K562 (cell line): ENCODE measurements at regions not wholly inside any gene's neighbourhood (a gene's known extent, or its start where the extent isn't known, plus 50 kb on each side); places are given as distances from the start of the nearest gene placed in this dataset.
A peak's percentile ranks its signal among the peaks of the same experiment; 100 is the strongest.

ENCODE experiments used
- ATAC-seq: fragments of 200-7000 bp; cut with Tn5 transposase; 3 replicates; pipeline ENCODE4 v1.9.1; 2020; ENCODE audit warnings: moderate library complexity
- BruUV-seq: library from RNA; stranded (reverse); fragments of 400-500 nt; replicated peaks from 2 replicates; lab custom pipeline; 2021; lab: Mats Ljungman, UMichigan
- CTCF ChIA-PET: fragments of 300-600 bp; formaldehyde crosslinking; extraction: SDS; loops from one replicate; lab custom pipeline; 2021; ENCODE audit warnings: low intra/inter-chr PET ratio; lab: Yijun Ruan, JAX
- POLR2A ChIA-PET: fragments of 300-600, 350-650 bp; sonication (Branson Sonifier 250); formaldehyde crosslinking; extraction: SDS; loops from one replicate; lab custom pipeline; 2021; ENCODE audit warnings: antibody characterized with exemption, inconsistent platforms; lab: Yijun Ruan, JAX
- DNase-seq, 4 experiments: peaks; one replicate each; pipeline versions ENCODE4 v3.0.0 to v3.0.0-alpha.2; 2011 to 2018; ENCODE audit warnings: low spot score in 3 of 4, mixed read lengths in 3 of 4; ENCODE audit errors: extremely low read depth in 1 of 4
- FAIRE-seq: peaks from 2 replicates; lab custom pipeline; 2011; peaks lifted over from hg19 to GRCh38; lab: Jason Lieb, UNC
- H2AFZ ChIP-seq: 2 replicates; pipeline ENCODE4 v1.6.0; 2011; ENCODE audit warnings: low read depth, low read length, control low read depth, inconsistent platforms
- H3K27ac ChIP-seq: fragments of 200-600 bp; 3 replicates; pipeline ENCODE4 v1.8.0; 2011; ENCODE audit warnings: low read depth, mild to moderate bottlenecking, control low read depth, inconsistent platforms, low read length, moderate library complexity, mixed read lengths; ENCODE audit errors: extremely low read depth
- H3K27me3 ChIP-seq, 2 experiments: fragments of 300-600 bp in 1 of 2; 2 replicates in 1 of 2; 3 replicates in 1 of 2; pipeline versions ENCODE4 v1.6.0 to v1.8.0; 2011; ENCODE audit warnings: inconsistent platforms in 2 of 2, low read length in 2 of 2, mild to moderate bottlenecking in 1 of 2, mixed read lengths in 1 of 2, moderate library complexity in 1 of 2; ENCODE audit not compliant: control insufficient read depth in 2 of 2, insufficient read depth in 2 of 2
- H3K36me3 ChIP-seq: fragments of 300-600 bp; 3 replicates; pipeline ENCODE4 v1.8.0; 2011; ENCODE audit warnings: mild to moderate bottlenecking, low read length, inconsistent platforms; ENCODE audit not compliant: control insufficient read depth, insufficient read depth
- H3K4me1 ChIP-seq, 2 experiments: fragments of 200-600 bp in 1 of 2; replicated peaks in 1 of 2; 2 replicates in 1 of 2; 3 replicates in 1 of 2; pipeline versions ENCODE4 v1.5.1 to v1.8.0; 2011; ENCODE audit warnings: inconsistent platforms in 2 of 2, low read length in 2 of 2, mild to moderate bottlenecking in 1 of 2, mixed read lengths in 1 of 2, moderate library complexity in 1 of 2; ENCODE audit not compliant: control insufficient read depth in 2 of 2, insufficient read depth in 2 of 2
- H3K4me2 ChIP-seq: 2 replicates; pipeline ENCODE4 v1.6.1; 2011; ENCODE audit warnings: low read length, control low read depth, inconsistent platforms, mixed read lengths; ENCODE audit not compliant: insufficient read depth
- H3K4me3 ChIP-seq: fragments of 200-600 bp; sonication (generic), shearing (Covaris generic); 2 replicates; pipeline ENCODE4 v1.5.1; 2016; ENCODE audit warnings: control low read depth, inconsistent platforms
- H3K79me2 ChIP-seq: fragments of 200-600 bp; 3 replicates; pipeline ENCODE4 v1.8.0; 2011; ENCODE audit warnings: low read length, inconsistent platforms; ENCODE audit not compliant: control insufficient read depth, insufficient read depth
- H3K9ac ChIP-seq, 2 experiments: 2 replicates each; pipeline versions ENCODE4 v1.6.0 to v1.6.1; 2011; ENCODE audit warnings: low read depth in 2 of 2, low read length in 2 of 2, control low read depth in 1 of 2, inconsistent platforms in 1 of 2, mild to moderate bottlenecking in 1 of 2, mixed read lengths in 1 of 2; ENCODE audit not compliant: insufficient read depth in 1 of 2
- H3K9me1 ChIP-seq: one replicate; pipeline ENCODE4 v1.6.0; 2011; ENCODE audit warnings: inconsistent platforms, mild to moderate bottlenecking, low read length, moderate library complexity; ENCODE audit not compliant: control insufficient read depth, insufficient read depth
- H3K9me3 ChIP-seq: replicated peaks from 2 replicates; pipeline ENCODE4 v1.5.1; 2011; ENCODE audit warnings: low read depth, low read length, inconsistent platforms; ENCODE audit not compliant: control insufficient read depth, insufficient read depth
- H4K20me1 ChIP-seq: replicated peaks from 2 replicates; pipeline ENCODE4 v1.6.1; 2011; ENCODE audit warnings: low read length, inconsistent platforms, mixed read lengths; ENCODE audit not compliant: control insufficient read depth, insufficient read depth
- ADNP ChIP-seq: fragments of 200-800 bp; sonication (Bioruptor generic); IDR thresholded peaks from 2 replicates; pipeline ENCODE4 v1.6.1; 2016; ENCODE audit warnings: missing genetic modification characterization, missing compliant biosample characterization
- ARID1B ChIP-seq: fragments of 450-650 bp; IDR thresholded peaks from 2 replicates; pipeline ENCODE4 v1.6.1; 2016; ENCODE audit warnings: antibody characterized with exemption, mild to moderate bottlenecking, inconsistent platforms
- ARNT ChIP-seq, 2 experiments: fragments of 450-650 bp; IDR thresholded peaks; 2 replicates each; pipeline ENCODE4 v1.6.1; 2016; ENCODE audit warnings: mild to moderate bottlenecking in 1 of 2
- CBFA2T3 ChIP-seq: fragments of 450-650 bp; IDR thresholded peaks from 2 replicates; pipeline ENCODE4 v1.6.1; 2017
- CREM ChIP-seq: IDR thresholded peaks from 2 replicates; pipeline ENCODE4 v1.6.1; 2014; ENCODE audit warnings: antibody characterized with exemption, low read depth
- ELF4 ChIP-seq: fragments of 450-650 bp; formaldehyde crosslinking; IDR thresholded peaks from 2 replicates; pipeline ENCODE4 v1.4.0; 2022; ENCODE audit warnings: missing genetic modification characterization
- EWSR1 ChIP-seq: fragments of 450-650 bp; IDR thresholded peaks from 2 replicates; pipeline ENCODE4 v1.6.1; 2018; ENCODE audit warnings: borderline replicate concordance, mild to moderate bottlenecking, low read depth, moderate library complexity; ENCODE audit not compliant: partially characterized antibody
- FOXA3 ChIP-seq, 2 experiments: fragments of 450-650 bp in 1 of 2; sonication (generic) in 1 of 2; formaldehyde crosslinking; IDR thresholded peaks in 1 of 2; conservative IDR thresholded peaks in 1 of 2; 2 replicates each; pipeline versions ENCODE4 v1.4.0 to v1.8.0; 2020 to 2022; ENCODE audit warnings: mild to moderate bottlenecking in 2 of 2, missing genetic modification reagents in 1 of 2
- FOXJ2 ChIP-seq: fragments of 200-800 bp; sonication (Bioruptor generic); IDR thresholded peaks from 2 replicates; pipeline ENCODE4 v1.6.1; 2016; ENCODE audit warnings: missing genetic modification characterization, missing compliant biosample characterization
- KDM1A ChIP-seq, 2 experiments: fragments of 450-650 bp; IDR thresholded peaks; 2 replicates each; pipeline ENCODE4 v1.6.1; 2016; ENCODE audit warnings: mild to moderate bottlenecking in 2 of 2
- MAFG ChIP-seq: fragments of 450-650 bp; conservative IDR thresholded peaks from 2 replicates; pipeline ENCODE4 v1.6.1; 2016; ENCODE audit warnings: missing genetic modification characterization, missing compliant biosample characterization
- RCOR1 ChIP-seq, 2 experiments: IDR thresholded peaks; 2 replicates each; pipeline ENCODE4 v1.6.1; 2012; ENCODE audit warnings: low read depth in 2 of 2, low read length in 2 of 2, borderline replicate concordance in 1 of 2, improper control_type of control experiment in 1 of 2
- SAFB2 ChIP-seq: fragments of 200-400 bp; formaldehyde crosslinking; IDR thresholded peaks from 2 replicates; pipeline ENCODE4 v1.6.1; 2018; ENCODE audit warnings: borderline replicate concordance, low read length, low read depth, moderate library complexity; ENCODE audit not compliant: severe bottlenecking
- SMARCC2 ChIP-seq: fragments of 450-650 bp; IDR thresholded peaks from 2 replicates; pipeline ENCODE4 v1.6.1; 2017; ENCODE audit warnings: antibody characterized with exemption, moderate library complexity, mild to moderate bottlenecking, low read depth
- TAL1 ChIP-seq: fragments of 450-650 bp; IDR thresholded peaks from 2 replicates; pipeline ENCODE4 v1.6.1; 2016; ENCODE audit warnings: mild to moderate bottlenecking
- TCF3 ChIP-seq: sonication (generic); formaldehyde crosslinking; IDR thresholded peaks from 2 replicates; pipeline ENCODE4 v1.4.0; 2020; ENCODE audit warnings: mild to moderate bottlenecking, missing genetic modification reagents
- YBX1 ChIP-seq: fragments of 450-650 bp; IDR thresholded peaks from 2 replicates; pipeline ENCODE4 v1.7.1; 2016; ENCODE audit warnings: mild to moderate bottlenecking
- ZFP1 ChIP-seq: fragments of 450-650 bp; formaldehyde crosslinking; IDR thresholded peaks from 2 replicates; pipeline ENCODE4 v1.4.0; 2020; ENCODE audit warnings: mild to moderate bottlenecking, mixed read lengths
- ZNF212 ChIP-seq: fragments of 450-650 bp; formaldehyde crosslinking; IDR thresholded peaks from 2 replicates; pipeline ENCODE4 v1.4.0; 2020; ENCODE audit warnings: mild to moderate bottlenecking
- ZNF586 ChIP-seq: fragments of 450-650 bp; formaldehyde crosslinking; conservative IDR thresholded peaks from 2 replicates; pipeline ENCODE4 v1.4.0; 2020; ENCODE audit warnings: mild to moderate bottlenecking, moderate library complexity
- ZSCAN29 ChIP-seq: fragments of 450-650 bp; IDR thresholded peaks from 2 replicates; pipeline ENCODE4 v1.6.1; 2017
- WGBS: fragments of 100-300 bp; shearing (Covaris generic); methylation state at CpG from one replicate; pipeline ENCODE4 v1.1.6; 2016; ENCODE audit warnings: low coverage, mixed read lengths; ENCODE audit not compliant: insufficient coverage; ENCODE audit errors: missing lambda C conversion rate; 5-methylcytosine and 5-hydroxymethylcytosine counted together
- in situ Hi-C: fragments of 300-500 bp; cut with MboI; formaldehyde crosslinking; loops from 4 replicates; pipeline ENCODE4 v1.15.0; 2018; ENCODE audit warnings: inconsistent platforms, mixed read lengths
- intact Hi-C: fragments of 100-400 bp; cut with micrococcal nuclease; formaldehyde crosslinking; loops from 2 replicates; pipeline ENCODE4 v1.14.2; 2022
- TF ChIP-seq, protein P1 (sequence below), 2 experiments: fragments of 450-650 bp; conservative IDR thresholded peaks; 2 replicates each; pipeline ENCODE4 v1.6.1; 2017; ENCODE audit warnings: mild to moderate bottlenecking in 2 of 2, moderate library complexity in 2 of 2

DNA sequence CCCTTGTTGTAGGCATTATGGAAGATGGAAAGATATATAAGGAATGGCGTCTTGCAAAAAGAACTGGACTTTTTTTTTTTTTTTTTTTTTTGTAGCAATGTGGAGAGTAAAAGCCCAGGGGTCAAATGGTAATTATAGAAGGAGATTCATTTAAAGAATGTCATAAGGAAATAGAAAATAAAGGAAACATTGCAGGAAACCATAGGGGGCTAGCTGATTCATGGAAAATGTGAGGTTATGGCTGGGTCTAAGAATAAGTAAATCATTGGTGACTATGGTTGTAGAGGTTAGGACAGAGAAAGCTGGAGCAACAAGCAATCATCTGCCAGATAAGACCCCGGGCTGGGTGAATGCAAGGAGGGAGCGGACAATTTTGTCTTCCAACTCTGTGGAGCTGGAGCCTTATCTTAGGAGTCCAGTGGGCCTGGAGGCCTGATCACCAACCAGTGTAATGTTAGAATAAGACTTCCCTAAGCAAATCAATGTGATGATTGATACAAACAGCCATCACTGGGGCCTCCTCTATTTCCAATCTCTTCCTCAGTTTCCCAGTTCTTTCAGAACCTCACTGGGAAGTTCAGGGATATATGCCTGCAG is 201.2 kb upstream of the TNP1 start:
- 25% methylated on average over 3 of the region's 3 CpGs for WGBS
- DNase-seq = peak in 2 of 4 experiments; percentile 53 to 55
- no peaks in the 10 kb centered on the region for H4K20me1 ChIP-seq
- peak; percentile 38; the same call in 1 of the 3 replicates for ATAC-seq
- BruUV-seq = no TSS peak
- H3K36me3 ChIP-seq = no peaks in the 10 kb centered on the region
- no peak overlapping the region for H3K27ac ChIP-seq
- H3K4me2 ChIP-seq = no peak overlapping the region; the same call in 1 of the 2 replicates
- no peaks in the 10 kb centered on the region for H3K9me3 ChIP-seq
- no peak overlapping the region for H3K4me3 ChIP-seq
- POLR2A ChIA-PET = no interaction called here
- H2AFZ ChIP-seq = no peak overlapping the region
- peak; percentile 72 for FAIRE-seq
- intact Hi-C loops = loop anchor here (5.0 kb wide), 2 partner anchors 46 to 101 kb away; no protein-coding TSS in a partner anchor
- CTCF ChIA-PET = no interaction called here
- in situ Hi-C loops = no loop called here
- H3K4me1 ChIP-seq = peaks cover 0 to 27% of the 10 kb centered on the region in 2 experiments; a peak in 2 of 5 replicates
- H3K27me3 ChIP-seq = no peaks in the 10 kb centered on the region
- peak; percentile 75 for TF ChIP-seq TCF3
- TF ChIP-seq EWSR1 = no peak
- TF ChIP-seq ZSCAN29 = no peak
- no peak for TF ChIP-seq ZNF212 (CRISPR knock-in tag)
- TF ChIP-seq, protein P1, sequence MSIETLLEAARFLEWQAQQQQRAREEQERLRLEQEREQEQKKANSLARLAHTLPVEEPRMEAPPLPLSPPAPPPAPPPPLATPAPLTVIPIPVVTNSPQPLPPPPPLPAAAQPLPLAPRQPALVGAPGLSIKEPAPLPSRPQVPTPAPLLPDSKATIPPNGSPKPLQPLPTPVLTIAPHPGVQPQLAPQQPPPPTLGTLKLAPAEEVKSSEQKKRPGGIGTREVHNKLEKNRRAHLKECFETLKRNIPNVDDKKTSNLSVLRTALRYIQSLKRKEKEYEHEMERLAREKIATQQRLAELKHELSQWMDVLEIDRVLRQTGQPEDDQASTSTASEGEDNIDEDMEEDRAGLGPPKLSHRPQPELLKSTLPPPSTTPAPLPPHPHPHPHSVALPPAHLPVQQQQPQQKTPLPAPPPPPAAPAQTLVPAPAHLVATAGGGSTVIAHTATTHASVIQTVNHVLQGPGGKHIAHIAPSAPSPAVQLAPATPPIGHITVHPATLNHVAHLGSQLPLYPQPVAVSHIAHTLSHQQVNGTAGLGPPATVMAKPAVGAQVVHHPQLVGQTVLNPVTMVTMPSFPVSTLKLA (conservative IDR thresholded peaks at IDR 0.05) = no peak
- no peak for TF ChIP-seq ADNP (tag)
- no peak for TF ChIP-seq ELF4 (CRISPR knock-in tag)
- peak; percentile 24; the same call in 1 of the 2 replicates for TF ChIP-seq ARID1B
- TF ChIP-seq CREM = no peak
- no peak for TF ChIP-seq ZNF586
- peak in 1 of 2 experiments; percentile 37; a peak in 1 of 4 replicates for TF ChIP-seq KDM1A (IDR thresholded peaks at IDR 0.05)
- no peak for TF ChIP-seq FOXJ2 (tag)
- TF ChIP-seq TAL1 = peak; percentile 12; the same call in 1 of the 2 replicates
- TF ChIP-seq SAFB2 = no peak
- TF ChIP-seq RCOR1 (IDR thresholded peaks at IDR 0.05; ENCODE audit: borderline replicate concordance in 1 of 2, low read depth in 2 of 2, low read length in 2 of 2) = peak in 1 of 2 experiments; percentile 39; a peak in 1 of 4 replicates
- TF ChIP-seq CBFA2T3 = peak; percentile 55; the same call in 1 of the 2 replicates
- no peak for TF ChIP-seq YBX1
- no peak for TF ChIP-seq ZFP1 (CRISPR knock-in tag)
- no peak for TF ChIP-seq MAFG (tag)
- no peak for TF ChIP-seq FOXA3 (CRISPR knock-in tag; conservative IDR thresholded peaks at IDR 0.05 in 1 of 2, IDR thresholded peaks at IDR 0.05 in 1 of 2)
- TF ChIP-seq ARNT (IDR thresholded peaks at IDR 0.05) = no peak
- TF ChIP-seq SMARCC2 = no peak
- no peak overlapping the region for H3K9ac ChIP-seq
- H3K9me1 ChIP-seq = peaks cover 3% of the 10 kb centered on the region
- H3K79me2 ChIP-seq = no peaks in the 10 kb centered on the region
